GM12878 (cell line): ENCODE measurements at regions not wholly inside any gene's neighbourhood (a gene's known extent, or its start where the extent isn't known, plus 50 kb on each side); places are given as distances from the start of the nearest gene placed in this dataset.

Experiments used
- ATAC-seq: fragments of 200-7000 bp; cut with Tn5 transposase; 3 replicates; pipeline ENCODE4 v1.9.1; 2020; ENCODE audit warnings: mild to moderate bottlenecking, moderate library complexity
- BruUV-seq: library from RNA; stranded (reverse); fragments of 400-500 nt; replicated peaks from 2 replicates; lab custom pipeline; 2021; lab: Mats Ljungman, UMichigan
- CTCF ChIA-PET: fragments of 300-600 bp; sonication (Branson Sonifier 250); formaldehyde crosslinking; extraction: SDS; loops from one replicate; lab custom pipeline; 2021; ENCODE audit warnings: inconsistent platforms; lab: Yijun Ruan, JAX
- POLR2A ChIA-PET: fragments of 350-600 bp; formaldehyde crosslinking; extraction: SDS; loops from one replicate; lab custom pipeline; 2021; ENCODE audit warnings: inconsistent platforms; lab: Charles Lee
- RAD21 ChIA-PET: fragments of 300-600 bp; sonication (Branson Sonifier 250); formaldehyde crosslinking; loops from one replicate; lab custom pipeline; 2023; ENCODE audit warnings: antibody characterized with exemption; ENCODE audit not compliant: unreplicated experiment; lab: Charles Lee
- SMC1A ChIA-PET: fragments of 300-600 bp; sonication (Branson Sonifier 250); formaldehyde crosslinking; loops from one replicate; lab custom pipeline; 2023; ENCODE audit not compliant: unreplicated experiment, uncharacterized antibody; lab: Charles Lee
- DNase-seq: peaks from one replicate; pipeline ENCODE4 v3.0.0-alpha.2; 2011; ENCODE audit warnings: low read depth, low spot score
- FAIRE-seq: peaks from 3 replicates; lab custom pipeline; 2011; peaks lifted over from hg19 to GRCh38; lab: Jason Lieb, UNC
- H2AFZ ChIP-seq: 2 replicates; pipeline ENCODE4 v1.6.0; 2011; ENCODE audit warnings: low read depth, low read length, control low read depth; ENCODE audit not compliant: control insufficient read depth
- H3K27ac ChIP-seq: 2 replicates; pipeline ENCODE4 v1.5.1; 2011; ENCODE audit warnings: control low read depth; ENCODE audit not compliant: control insufficient read depth, insufficient read depth
- H3K27me3 ChIP-seq, 2 experiments: replicated peaks in 1 of 2; 2 replicates each; pipeline versions ENCODE4 v1.6.0 to v1.6.1; 2011; ENCODE audit warnings: low read length in 1 of 2; ENCODE audit not compliant: control insufficient read depth in 2 of 2, insufficient read depth in 2 of 2
- H3K36me3 ChIP-seq, 2 experiments: 2 replicates each; pipeline ENCODE4 v1.5.1; 2011; ENCODE audit warnings: low read length in 1 of 2; ENCODE audit not compliant: control insufficient read depth in 2 of 2, insufficient read depth in 2 of 2
- H3K4me1 ChIP-seq: 2 replicates; pipeline ENCODE4 v1.6.1; 2011; ENCODE audit warnings: mild to moderate bottlenecking, low read length, moderate library complexity, mixed read lengths; ENCODE audit not compliant: control insufficient read depth, insufficient read depth
- H3K4me2 ChIP-seq: 2 replicates; pipeline ENCODE4 v1.6.0; 2011; ENCODE audit warnings: control low read depth; ENCODE audit not compliant: control insufficient read depth, insufficient read depth
- H3K4me3 ChIP-seq: fragments of 200-600 bp; sonication (generic); 2 replicates; pipeline ENCODE4 v1.5.1; 2016
- H3K79me2 ChIP-seq: 2 replicates; pipeline ENCODE4 v1.6.0; 2011; ENCODE audit warnings: low read length; ENCODE audit not compliant: control insufficient read depth, insufficient read depth
- H3K9ac ChIP-seq: 2 replicates; pipeline ENCODE4 v1.8.0; 2011; ENCODE audit warnings: low read length, control low read depth, mixed read lengths; ENCODE audit not compliant: control insufficient read depth, insufficient read depth
- H3K9me3 ChIP-seq: replicated peaks from 3 replicates; pipeline ENCODE4 v1.5.1; 2011; ENCODE audit warnings: mild to moderate bottlenecking, low read length; ENCODE audit not compliant: control insufficient read depth, insufficient read depth
- H4K20me1 ChIP-seq: 2 replicates; pipeline ENCODE4 v1.6.0; 2011; ENCODE audit not compliant: control insufficient read depth, insufficient read depth
- ESRRA ChIP-seq: IDR thresholded peaks from 2 replicates; pipeline ENCODE4 v1.6.1; 2012; ENCODE audit warnings: mild to moderate bottlenecking, low read length, improper control_type of control experiment
- PAX8 ChIP-seq: fragments of 450-650 bp; IDR thresholded peaks from 2 replicates; pipeline ENCODE4 v1.6.1; 2017; ENCODE audit warnings: mild to moderate bottlenecking, moderate library complexity
- SMAD1 ChIP-seq: fragments of 450-650 bp; IDR thresholded peaks from 2 replicates; pipeline ENCODE4 v1.6.1; 2018; ENCODE audit warnings: mild to moderate bottlenecking, low read depth; ENCODE audit not compliant: partially characterized antibody
- ZNF207 ChIP-seq: fragments of 450-650 bp; IDR thresholded peaks from 2 replicates; pipeline ENCODE4 v1.6.1; 2014; ENCODE audit warnings: antibody characterized with exemption, mild to moderate bottlenecking, borderline replicate concordance
- WGBS: methylation state at CpG from one replicate; pipeline ENCODE4 v1.1.6; 2016; ENCODE audit warnings: low lambda C conversion rate; ENCODE audit not compliant: insufficient replicate concordance, insufficient coverage; ENCODE audit errors: missing lambda C conversion rate; 5-methylcytosine and 5-hydroxymethylcytosine counted together
- in situ Hi-C: fragments of 300-500 bp; cut with MboI; formaldehyde crosslinking; loops from 9 replicates; pipeline ENCODE4 v1.14.3; 2018; ENCODE audit warnings: mixed read lengths
- intact Hi-C: fragments of 100-400 bp; cut with micrococcal nuclease; formaldehyde crosslinking; loops from one replicate; pipeline ENCODE4 v1.14.2; 2022; ENCODE audit not compliant: unreplicated experiment
- TF ChIP-seq, protein P1 (sequence below): IDR thresholded peaks from 2 replicates; pipeline ENCODE4 v1.6.1; 2012; ENCODE audit warnings: low read depth, low read length, improper control_type of control experiment
- TF ChIP-seq, protein P2 (sequence below): IDR thresholded peaks from 2 replicates; pipeline ENCODE4 v1.6.1; 2012; ENCODE audit warnings: low read length, inconsistent platforms
- TF ChIP-seq, protein P3 (sequence below): fragments of 150-350 bp; IDR thresholded peaks from 2 replicates; pipeline ENCODE4 v1.6.1; 2016; ENCODE audit warnings: low read depth, low read length

DNA sequence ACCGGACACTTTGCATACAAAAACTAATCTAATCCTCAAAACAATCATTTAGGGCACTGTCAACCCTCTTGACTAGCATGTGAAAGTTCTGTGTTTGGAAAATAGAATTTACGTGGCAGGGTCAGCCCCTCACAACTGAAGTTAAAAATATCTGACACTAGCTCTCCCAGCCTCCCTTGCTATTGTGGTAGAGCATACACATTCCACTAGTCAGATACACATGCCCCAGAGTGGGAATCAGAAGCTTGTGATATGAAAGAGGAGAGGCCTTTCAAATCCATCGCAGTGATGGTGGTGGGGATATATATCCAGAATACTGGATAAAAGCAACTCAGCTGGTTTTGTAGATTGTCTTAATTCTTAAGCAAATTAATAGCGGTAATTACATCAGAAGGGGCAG lies 205.7 kb upstream of the IL15 start (continued):
- TF ChIP-seq PAX8: no peak
- TF ChIP-seq ZNF207: no peak
- TF ChIP-seq, protein P1, sequence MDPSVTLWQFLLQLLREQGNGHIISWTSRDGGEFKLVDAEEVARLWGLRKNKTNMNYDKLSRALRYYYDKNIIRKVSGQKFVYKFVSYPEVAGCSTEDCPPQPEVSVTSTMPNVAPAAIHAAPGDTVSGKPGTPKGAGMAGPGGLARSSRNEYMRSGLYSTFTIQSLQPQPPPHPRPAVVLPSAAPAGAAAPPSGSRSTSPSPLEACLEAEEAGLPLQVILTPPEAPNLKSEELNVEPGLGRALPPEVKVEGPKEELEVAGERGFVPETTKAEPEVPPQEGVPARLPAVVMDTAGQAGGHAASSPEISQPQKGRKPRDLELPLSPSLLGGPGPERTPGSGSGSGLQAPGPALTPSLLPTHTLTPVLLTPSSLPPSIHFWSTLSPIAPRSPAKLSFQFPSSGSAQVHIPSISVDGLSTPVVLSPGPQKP: no peak
- TF ChIP-seq ESRRA: no peak

DNA sequence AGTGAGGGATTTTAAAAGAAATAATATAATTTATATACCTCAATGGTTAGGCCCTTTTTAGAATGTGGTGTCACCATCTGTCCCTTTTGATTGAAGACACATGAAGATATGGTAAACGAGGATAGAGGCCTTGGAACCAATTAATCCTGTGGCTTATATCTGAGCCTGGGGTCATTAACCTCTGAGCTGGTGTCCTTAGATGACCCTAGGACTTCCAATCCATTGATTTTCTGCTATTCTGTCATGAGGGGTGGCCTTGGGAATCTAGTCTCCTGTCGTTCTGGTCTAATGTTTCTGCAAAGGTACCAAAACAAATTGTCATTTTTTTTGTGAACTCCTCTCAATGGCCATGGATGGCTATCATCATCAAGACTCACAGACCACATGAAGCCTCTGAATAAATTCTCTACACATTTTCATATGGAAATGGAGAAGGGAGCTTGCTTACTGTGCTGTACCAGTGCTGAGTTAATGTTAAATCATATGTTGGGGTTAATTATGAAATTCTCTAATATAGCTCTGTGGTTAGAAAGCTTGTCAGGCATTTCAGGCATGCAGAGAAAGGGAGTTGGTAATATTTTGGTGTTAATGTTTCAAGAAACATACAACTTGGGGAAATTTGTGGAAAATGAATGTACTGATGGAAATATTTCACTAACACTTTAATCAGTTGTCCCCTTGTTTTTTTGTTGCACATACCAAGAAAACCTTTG lies 204.2 kb upstream of the IL15 start:
- TF ChIP-seq, protein P2, sequence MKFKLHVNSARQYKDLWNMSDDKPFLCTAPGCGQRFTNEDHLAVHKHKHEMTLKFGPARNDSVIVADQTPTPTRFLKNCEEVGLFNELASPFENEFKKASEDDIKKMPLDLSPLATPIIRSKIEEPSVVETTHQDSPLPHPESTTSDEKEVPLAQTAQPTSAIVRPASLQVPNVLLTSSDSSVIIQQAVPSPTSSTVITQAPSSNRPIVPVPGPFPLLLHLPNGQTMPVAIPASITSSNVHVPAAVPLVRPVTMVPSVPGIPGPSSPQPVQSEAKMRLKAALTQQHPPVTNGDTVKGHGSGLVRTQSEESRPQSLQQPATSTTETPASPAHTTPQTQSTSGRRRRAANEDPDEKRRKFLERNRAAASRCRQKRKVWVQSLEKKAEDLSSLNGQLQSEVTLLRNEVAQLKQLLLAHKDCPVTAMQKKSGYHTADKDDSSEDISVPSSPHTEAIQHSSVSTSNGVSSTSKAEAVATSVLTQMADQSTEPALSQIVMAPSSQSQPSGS: no peak
- TF ChIP-seq SMAD1: no peak
- TF ChIP-seq, protein P3, sequence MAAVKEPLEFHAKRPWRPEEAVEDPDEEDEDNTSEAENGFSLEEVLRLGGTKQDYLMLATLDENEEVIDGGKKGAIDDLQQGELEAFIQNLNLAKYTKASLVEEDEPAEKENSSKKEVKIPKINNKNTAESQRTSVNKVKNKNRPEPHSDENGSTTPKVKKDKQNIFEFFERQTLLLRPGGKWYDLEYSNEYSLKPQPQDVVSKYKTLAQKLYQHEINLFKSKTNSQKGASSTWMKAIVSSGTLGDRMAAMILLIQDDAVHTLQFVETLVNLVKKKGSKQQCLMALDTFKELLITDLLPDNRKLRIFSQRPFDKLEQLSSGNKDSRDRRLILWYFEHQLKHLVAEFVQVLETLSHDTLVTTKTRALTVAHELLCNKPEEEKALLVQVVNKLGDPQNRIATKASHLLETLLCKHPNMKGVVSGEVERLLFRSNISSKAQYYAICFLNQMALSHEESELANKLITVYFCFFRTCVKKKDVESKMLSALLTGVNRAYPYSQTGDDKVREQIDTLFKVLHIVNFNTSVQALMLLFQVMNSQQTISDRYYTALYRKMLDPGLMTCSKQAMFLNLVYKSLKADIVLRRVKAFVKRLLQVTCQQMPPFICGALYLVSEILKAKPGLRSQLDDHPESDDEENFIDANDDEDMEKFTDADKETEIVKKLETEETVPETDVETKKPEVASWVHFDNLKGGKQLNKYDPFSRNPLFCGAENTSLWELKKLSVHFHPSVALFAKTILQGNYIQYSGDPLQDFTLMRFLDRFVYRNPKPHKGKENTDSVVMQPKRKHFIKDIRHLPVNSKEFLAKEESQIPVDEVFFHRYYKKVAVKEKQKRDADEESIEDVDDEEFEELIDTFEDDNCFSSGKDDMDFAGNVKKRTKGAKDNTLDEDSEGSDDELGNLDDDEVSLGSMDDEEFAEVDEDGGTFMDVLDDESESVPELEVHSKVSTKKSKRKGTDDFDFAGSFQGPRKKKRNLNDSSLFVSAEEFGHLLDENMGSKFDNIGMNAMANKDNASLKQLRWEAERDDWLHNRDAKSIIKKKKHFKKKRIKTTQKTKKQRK: no peak
- ChIA-PET CTCF (no interaction called here), RAD21 (no interaction called here), POLR2A (no interaction called here), SMC1A (no interaction called here)
- Histone ChIP-seq H2AFZ (no peak overlapping the region), H3K4me1 (no peaks in the 10 kb centered on the region), H4K20me1 (no peaks in the 10 kb centered on the region), H3K4me2 (no peak overlapping the region), H3K79me2 (no peaks in the 10 kb centered on the region), H3K4me3 (no peak overlapping the region), H3K27me3 (no peaks in the 10 kb centered on the region), H3K27ac (no peak overlapping the region), H3K9ac (no peak overlapping the region), H3K36me3 (no peaks in the 10 kb centered on the region), H3K9me3 (no peaks in the 10 kb centered on the region)
- ATAC-seq (no peak), FAIRE-seq (no peak), DNase-seq (no peak)
- WGBS: 0% methylated on average over 2 of the region's 2 CpGs
- BruUV-seq: no TSS peak
- in situ Hi-C loops (no loop called here), intact Hi-C loops (no loop called here)
